ENCODE measurements at regions not wholly inside any gene's neighbourhood (a gene's known extent, or its start where the extent isn't known, plus 50 kb on each side); places are given as distances from the start of the nearest gene placed in this dataset.

DNA sequence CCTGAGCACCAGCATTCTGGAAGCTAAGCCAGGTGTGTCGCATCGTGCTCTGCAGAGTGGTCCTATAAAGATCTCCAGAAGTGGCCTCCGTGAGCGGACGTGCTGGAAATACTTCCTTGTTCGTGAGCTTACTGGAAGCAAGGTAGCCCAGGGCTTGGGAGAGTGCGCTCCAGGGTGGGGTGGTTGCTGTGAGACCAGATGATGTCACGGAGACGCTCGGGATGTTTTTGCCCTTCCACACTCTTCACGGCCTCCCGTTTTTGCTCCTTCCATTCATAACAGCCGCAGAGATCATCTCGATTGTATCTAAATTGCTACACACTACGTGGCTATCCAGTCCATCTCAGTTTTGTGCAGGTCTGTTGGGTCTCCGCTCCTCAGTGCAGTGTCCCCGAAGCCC lies 373.4 kb downstream of the THBS2 start:
- no peak for DNase-seq (ENCODE audit: low read depth)

DNA sequence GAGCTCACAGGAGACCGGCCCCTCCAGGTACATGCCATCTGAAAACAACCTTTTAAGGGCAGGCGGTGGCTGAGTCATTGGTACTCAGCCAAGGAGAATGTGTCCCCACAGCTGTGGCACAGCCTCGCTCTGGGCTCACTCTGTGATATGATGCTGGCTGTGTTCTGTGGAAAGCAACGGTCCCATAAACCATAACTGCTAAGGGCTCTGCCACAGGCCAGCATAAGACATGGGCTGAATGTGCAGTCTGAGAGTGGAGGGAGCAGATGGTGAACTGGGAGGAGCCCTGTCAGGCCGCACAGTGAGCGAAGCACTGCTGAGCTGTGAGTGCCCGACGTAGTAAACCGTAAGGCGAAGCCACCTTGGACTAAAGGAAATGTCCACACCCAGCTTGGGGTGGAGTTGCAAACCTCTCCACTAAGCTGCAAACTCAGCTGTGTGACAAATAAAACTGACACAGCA lies 375.8 kb downstream of the THBS2 start:
- no peak for DNase-seq (ENCODE audit: low read depth)

DNA sequence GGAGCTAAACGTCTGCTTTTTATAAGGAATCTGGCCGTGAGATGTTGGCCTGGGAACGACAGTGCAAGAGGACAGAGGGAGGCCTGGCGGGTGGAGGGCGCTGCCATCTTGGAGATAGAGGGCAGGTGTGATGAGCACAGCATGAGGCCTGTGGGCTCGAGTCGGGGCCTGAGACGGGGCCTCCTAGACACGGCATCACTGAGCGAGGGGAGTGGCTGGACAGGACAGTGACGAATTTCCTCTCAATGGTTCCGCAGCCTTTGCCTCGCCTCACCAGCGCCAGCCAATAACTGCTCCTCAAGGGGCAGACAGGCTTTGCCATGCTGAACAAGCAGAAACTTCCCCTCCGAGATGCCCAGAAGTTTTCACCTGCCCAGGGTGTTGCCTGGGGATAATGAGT lies 376.7 kb downstream of the THBS2 start:
- no peak for DNase-seq (ENCODE audit: low read depth)

DNA sequence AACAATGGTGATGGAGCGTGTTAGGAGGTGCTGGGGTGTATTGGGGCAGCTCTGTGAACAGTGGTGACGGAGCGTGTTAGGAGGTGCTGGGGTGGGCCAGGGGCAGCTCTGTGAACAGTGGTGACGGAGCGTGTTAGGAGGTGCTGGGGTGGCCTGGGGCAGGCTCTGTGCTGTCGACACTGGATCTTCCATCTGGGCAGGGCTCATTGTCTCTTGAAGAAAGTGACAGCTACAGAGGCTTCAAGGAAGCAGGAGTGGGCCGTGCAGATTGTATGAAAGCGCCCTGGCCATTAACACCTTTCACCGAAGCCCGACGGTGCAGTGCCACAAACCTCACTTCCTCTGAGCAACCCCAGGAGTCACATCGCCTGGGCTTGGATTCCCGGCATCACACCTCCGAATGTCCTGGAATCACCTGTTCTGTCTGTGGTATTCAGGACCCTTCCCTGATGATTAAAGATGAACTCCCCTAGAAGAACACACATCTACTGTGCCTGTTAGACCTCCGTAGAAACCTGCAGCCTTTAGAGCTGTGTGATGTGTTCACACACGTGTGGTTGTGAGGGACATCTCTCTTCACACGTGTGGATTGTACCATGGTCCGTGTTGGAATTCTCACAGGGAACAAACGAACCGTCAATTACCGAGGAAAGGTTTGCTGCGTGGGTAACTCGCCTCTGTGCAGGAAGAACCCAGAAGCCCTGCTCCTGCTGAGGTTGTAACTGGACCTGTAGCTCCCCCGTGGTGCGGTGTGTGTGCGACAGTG lies 377.7 kb downstream of the THBS2 start:
- DNase-seq (ENCODE audit: low read depth) = no peak

DNA sequence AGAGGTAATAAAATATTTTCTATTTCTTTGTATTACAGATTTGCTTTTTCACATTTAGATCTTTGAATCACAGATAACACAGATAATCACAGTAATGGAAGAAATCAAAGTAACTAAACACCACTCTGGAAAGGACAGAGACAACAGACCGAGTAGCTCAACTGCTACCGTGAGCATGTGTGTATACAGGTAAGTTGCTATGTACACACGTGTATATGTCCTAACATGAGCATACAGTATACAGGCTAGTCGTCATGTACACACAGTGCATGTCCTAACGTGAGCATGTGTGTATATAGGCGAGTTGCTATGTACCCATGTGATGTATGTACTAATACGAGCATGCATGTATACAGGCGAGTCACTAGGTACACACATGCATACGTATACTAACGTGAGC lies 379.0 kb downstream of the THBS2 start:
- no peak for DNase-seq (ENCODE audit: low read depth)

DNA sequence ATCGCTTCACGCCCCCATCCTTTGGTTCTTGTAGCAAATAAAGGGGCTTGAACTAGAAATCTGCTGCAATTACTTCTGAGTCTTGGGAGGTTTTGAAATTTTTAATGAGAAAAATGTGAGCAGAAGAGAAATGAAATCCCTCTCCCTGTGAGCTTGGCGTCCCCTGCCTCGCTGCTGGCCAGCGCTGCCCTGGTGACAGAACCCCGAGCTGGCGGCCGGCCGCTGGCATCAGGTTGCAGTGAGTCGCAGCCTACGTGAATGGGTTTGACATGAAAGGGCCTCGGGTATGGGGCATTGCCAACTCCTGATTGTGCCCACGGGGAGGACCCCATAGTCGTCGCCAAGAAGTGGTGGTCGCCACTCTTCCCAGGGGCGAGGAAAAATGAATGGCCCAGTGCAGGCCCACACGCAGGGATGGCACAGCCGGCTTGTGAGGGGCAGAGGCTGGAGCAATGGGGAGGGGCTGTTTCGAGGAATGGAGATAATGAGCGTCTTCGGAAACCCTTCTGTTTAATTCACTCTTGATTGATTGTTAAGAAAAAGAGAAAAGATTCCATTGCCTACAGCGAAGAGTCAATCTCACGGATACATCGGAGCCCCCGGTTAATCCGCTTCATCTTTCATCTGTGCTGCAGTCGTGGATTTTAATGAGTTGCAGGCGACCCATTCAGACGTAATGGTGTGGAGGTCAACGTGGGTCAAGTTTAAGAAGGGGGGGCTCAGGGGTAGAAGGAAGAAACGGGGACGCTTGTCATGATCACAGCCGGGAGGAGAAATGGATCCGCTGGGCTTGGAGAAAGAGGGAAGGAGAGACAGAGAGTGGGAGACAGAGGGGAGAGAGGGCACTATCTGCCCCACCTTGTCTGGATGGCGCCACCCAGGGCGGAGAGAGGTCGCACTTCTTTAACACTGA lies 380.1 kb downstream of the THBS2 start:
- DNase-seq (ENCODE audit: low read depth) = no peak

DNA sequence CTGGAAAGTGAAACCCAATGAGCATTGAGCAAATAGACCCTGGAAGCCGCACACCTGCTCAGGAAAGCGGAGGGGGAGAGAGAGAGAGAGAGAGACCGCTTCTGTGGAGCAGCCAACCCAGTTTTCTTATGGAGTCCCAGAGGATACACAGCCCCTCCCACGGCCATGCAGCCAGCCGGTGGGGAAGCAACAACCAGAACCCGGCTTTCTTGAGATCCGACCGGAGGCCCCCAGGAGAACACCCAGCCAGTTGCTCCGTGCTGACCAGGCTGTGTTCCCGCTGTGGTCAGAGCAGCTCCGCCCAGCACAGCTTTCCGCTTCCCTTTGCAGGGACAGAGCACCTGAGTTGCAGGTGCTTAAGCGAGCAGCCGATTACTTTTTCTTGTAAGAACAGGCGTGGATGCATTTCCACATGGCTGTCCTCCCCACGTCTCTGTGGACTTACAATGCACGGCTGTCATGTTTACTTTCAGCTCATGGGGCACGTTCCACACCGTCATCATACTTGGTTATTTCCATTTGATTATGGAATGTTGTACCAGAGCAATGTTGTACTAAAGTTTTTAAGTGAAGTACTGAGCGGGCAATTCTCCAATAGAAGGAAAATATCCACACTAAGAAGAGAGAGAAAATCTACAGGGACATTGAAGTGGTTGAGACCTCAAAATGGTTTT lies 381.9 kb downstream of the THBS2 start:
- no peak for DNase-seq (ENCODE audit: low read depth)

DNA sequence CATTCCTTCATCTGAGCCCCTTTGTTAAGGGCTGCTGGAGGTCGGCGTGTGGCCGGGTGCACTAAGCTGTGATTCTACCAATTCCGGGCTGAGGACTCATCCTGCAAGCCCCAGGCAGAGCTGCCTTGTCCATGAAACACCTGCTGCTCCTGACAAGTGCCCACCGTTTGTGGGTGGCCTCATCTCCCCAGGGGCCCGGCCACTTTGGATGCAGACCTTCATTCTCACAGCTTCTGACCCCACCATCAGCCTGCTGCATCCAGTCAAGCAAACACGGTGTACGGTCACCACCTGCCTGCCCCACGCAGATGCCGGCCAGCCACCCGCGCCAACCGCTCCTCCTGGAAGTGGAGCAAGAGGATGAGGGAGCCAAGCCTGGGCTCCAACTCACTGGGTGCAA lies 382.7 kb downstream of the THBS2 start:
- DNase-seq (ENCODE audit: low read depth) = no peak

DNA sequence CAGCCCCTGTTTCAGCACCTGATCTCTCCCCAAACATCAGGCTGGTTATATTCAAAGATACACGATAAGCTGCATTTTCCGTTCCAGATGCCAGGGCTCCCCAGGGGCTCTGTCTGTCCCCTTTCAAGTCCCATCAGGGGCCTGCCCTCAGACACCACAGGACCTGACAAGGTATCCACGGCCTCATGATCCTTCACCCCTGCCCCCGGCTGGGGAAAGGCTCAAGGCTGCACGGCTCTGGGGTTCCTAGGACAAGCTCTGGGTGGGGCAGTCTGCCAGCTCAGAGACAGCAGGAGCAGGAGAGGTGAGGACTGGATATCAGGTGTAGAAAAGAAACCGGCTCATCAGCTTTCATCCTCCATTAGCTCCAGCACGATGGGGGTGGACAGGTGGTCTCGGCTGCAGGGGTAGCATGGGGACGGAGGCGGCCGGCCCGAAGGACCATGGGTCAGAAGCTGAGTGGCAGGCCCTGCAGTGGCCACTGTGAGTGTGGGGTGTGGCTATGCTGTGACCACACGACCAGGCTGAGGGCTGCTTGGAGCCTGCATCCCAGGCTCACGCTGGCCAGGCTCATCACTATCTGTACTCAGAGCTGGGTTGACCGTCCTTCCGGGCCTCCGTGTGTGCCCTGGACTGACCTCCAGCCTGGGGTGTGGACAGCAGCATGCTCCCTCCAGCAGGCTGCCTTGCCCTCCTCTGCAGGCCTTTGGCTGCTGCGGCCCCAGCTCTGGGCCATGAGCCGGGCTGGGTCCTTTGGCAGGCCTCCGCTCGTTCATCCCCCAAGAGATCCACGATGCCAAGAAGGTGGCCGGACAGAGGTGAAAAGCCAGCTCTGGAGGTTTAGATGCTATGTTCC lies 386.2 kb downstream of the THBS2 start:
- DNase-seq (ENCODE audit: low read depth) = no peak

DNA sequence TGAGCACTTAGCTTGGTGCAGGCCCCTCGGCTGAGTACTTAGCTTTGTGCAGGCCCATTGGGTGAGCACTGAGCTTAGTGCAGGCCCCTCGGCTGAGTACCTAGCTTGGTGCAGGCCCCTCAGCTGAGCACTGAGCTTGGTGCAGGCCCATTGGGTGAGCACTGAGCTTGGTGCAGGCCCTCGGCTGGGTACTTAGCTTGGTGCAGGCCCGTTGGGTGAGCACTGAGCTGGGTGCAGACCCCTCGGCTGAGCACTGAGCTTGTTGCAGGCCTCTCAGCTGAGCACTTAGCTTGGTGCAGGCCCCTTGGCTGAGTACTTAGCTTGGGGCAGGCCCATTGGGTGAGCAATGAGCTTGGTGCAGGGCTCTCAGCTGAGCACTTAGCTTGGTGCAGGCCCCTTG lies 387.1 kb downstream of the THBS2 start:
- DNase-seq (ENCODE audit: low read depth) = no peak

DNA sequence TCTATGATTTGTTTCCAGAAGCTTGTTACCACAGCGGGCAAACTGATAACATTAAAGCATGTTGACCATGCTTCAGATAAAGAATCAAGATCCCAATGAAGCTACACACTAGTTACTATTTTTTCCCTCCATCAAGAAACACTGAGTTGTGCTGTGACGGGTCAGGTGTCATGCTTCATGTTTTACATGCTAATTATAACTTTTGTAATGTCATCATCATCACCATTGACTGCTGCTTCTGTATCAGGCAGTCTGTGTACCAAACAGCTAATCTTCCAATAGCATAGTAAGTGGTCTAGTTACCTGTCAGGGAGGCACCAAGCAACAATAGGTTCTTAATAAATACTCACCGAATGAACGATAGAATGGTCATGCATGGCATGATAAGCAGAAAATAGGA lies 388.1 kb downstream of the THBS2 start:
- no peak for DNase-seq (ENCODE audit: low read depth)

DNA sequence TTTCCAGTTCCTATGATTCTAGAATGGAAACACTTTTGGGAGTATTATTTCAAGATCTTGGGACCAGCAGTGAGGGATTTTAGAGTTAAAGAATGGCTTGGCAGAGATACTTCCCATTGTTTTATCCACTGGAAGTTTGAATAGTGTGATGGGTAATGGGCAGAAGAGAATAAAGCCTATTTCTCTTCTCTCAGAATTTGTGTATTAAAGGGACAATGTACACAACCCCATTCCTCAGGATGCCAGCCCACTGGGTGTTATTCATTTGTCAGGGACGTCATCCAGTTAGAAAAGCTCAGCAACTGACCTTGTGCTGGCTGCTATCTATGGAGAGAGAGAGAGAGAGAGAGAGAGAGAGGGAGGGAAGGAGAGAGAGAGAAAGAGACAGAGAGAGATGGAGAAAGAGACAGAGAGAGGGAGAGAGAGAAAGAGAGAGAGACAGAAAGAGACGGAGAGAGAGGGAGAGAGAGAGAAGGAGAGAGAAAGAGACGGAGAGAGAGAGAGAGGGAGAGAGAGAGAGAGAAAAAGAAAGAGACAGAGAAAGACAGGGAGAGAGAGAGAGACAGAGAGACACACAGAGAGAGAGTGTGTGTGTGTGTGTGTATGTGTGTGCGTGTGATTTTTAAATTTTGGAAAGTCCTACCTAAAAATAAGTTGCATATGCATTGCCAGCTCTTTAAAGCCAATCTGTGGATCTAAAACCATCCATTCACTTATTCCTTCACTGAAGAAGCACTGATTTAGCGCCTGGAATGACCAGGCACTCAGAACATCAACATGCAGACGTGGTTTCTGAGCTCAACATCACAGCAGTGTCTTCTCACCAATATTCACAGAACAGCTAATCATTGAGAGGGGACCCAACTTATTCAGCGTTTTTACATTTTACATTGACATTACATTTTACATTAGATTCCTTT lies 388.8 kb downstream of the THBS2 start:
- no peak for DNase-seq (ENCODE audit: low read depth)

DNA sequence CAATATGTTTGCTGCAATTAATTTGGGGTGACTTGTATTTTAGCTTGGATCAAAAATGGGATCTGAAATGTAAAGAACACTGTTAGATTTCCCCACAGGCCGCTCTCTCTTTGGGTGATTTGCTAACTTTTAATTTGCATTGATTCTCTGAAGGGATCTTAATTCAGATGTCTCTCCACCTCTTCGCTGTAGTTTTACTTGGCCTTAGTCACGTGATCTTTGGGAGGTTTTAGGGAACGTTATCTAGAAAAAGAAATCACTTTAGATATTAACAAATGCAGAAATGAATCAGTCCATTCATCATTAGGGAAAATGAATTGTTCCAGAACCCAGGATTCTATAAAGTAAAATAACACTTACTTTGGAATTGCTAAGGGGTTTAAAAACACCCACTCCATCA lies 390.2 kb downstream of the THBS2 start:
- DNase-seq (ENCODE audit: low read depth) = no peak

DNA sequence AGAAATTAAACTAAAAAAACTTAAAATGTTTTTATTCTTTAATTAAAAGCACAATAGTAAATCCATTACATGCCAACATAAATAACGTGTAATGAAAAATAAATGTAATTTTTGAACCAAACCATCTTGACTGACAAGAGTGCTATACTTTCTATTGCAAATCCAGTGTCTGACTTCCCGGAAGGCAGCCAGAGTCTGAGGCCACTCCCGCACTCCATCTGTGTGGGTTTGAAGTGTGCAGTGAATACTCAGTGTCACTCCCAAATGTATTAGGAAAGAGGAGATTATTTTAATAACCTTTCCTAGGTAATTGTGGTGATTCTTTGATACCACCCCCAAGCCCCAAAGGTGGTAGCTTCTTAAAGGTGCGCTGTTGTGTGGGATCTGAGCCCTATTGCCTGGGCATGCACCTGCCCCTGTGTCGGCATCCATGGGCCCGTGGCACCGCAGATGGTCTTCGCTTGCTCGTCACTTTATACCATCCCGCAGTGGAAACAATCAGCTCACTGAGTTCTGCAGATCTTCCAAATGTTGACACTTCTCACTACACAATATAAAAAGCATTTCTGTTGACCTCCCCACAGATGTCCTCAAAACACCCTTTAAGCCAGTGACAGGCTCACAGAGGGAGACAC lies 391.2 kb downstream of the THBS2 start:
- no peak for DNase-seq (ENCODE audit: low read depth)

DNA sequence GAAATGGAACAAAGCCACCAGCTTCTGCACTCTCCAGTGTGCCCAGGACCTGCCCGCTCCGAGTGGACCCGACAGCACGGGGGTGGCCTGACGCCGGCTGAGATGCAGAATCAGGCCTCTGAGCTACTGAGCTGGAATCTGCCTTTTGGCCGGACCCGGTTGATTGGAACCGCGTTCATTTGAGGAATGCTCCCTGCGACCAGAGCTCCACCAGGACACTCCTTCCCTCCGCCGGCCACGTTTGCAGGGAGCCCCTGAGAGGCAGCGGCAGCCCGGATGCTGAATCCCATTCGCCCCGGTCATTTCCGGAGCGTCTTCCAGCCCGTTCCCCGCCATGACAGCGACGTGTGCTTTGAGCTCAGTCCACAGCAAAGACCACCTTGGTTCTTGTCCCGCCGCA lies 392.7 kb downstream of the THBS2 start:
- no peak for DNase-seq (ENCODE audit: low read depth)

DNA sequence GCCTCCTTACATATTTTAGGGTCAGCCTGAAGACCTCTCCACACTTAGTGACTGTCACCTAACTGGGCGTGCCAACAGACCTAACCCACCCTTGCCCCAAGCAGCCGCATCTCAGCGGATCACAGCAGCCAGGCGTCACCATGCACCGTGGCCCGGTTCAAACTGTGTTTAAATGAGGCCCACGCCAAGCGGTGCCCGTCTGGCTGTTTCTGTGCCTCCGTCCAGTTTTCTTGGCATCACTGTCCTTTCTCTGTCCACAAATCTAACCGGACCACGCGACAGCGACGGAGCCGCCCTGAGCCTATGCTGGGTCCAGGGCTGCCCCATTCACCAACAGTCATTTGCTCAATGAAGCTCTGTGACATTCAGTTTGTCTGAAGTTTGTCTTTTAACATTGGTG lies 393.3 kb downstream of the THBS2 start:
- no peak for DNase-seq (ENCODE audit: low read depth)

DNA sequence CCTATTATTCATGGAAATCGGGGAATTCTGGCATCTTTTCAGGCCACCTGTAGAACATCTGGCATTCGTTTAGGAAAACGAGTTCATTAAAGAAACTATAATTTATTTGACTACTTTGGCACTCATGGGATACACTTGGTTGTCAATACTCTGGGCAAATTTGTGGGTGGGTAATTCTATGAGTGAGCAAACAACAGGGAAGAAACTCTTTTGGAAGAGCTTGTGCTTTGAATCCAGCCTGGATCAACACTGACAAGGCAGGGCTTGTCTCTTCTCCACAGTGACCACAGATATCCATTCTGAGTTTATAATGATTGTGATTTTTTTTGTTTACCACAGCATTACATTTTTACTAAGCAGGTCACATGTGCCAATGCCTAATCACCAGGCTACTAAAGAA lies 394.7 kb downstream of the THBS2 start:
- DNase-seq (ENCODE audit: low read depth) = no peak

DNA sequence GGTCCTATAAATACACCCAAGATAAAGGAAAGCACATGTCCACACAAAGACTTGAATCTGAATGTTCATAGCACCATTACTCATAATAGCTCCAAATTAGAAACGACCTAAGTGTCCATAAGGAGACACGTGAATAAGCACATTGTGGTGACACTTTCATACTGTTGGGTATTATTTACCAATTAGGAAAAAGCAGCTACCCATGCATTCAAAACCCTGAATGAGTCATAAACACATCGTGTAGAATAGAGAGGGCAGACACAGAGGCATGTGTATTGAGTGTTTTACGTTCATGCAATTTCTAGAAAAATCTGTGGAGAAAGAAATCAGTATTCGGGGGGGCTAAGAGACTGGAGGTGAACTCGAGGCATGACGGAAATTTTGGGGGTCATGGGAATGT lies 396.7 kb downstream of the THBS2 start:
- DNase-seq (ENCODE audit: low read depth) = no peak

DNA sequence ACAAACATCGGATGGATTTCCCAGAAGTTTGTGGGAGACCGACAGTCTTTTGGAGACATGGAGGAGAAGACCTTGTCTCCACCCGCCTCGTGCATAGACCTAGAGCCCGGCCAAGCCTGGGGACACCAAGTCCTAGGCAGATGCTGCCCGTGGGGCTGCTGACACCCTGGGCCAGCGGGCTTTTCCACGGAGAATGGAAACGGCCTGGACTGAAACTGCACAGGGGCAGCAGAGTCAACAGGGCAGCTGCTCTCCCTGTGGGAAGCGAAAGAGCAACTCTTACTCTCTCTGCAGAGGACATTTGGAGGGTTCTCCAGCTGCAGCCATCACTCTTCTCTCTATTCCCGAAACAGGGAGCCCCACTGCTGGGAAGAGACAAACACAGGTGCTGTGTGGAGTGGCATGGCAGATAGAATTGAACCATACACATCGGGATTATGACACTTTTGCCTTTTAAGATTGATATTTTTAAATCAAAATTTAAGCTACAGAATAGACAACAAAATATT lies 401.2 kb downstream of the THBS2 start:
- no peak for DNase-seq (ENCODE audit: low read depth)

Data from stimulated activated CD8-positive, alpha-beta memory T cell treated with anti-CD3 and anti-CD28 coated beads, Interleukin-15, amount 100 ng/mL, for 24 hours (primary cell).